ENCODE measurements at regions not wholly inside any gene's neighbourhood (a gene's known extent, or its start where the extent isn't known, plus 50 kb on each side); places are given as distances from the start of the nearest gene placed in this dataset.

GRCh38 chrX:1062351-1062750 lies 150.1 kb downstream of the CRLF2 start:
- Histone ChIP-seq H4K5ac (ENCODE audit: low read depth, low read length) (no peak overlapping the region), H3K9me1 (ENCODE audit: insufficient read depth, low read length) (no peaks in the 10 kb centered on the region), H2BK120ac (ENCODE audit: low read depth, low read length) (no peak overlapping the region), H3K27me3 (ENCODE audit: control insufficient read depth, insufficient read depth, low read length) (no peaks in the 10 kb centered on the region), H3K4me2 (ENCODE audit: low read depth, low read length) (no peak overlapping the region), H4K8ac (ENCODE audit: low read depth in 2 of 2, low read length in 2 of 2) (no peak overlapping the region), H3K9me3 (ENCODE audit: control insufficient read depth, insufficient read depth, low read length) (peaks cover 34% of the 10 kb centered on the region), H3K36me3 (ENCODE audit: control insufficient read depth, insufficient read depth, low read length) (no peaks in the 10 kb centered on the region), H2BK20ac (ENCODE audit: low read depth, low read length) (no peak overlapping the region), H3K27ac (ENCODE audit: insufficient read depth, low read length) (no peak overlapping the region), H3K4ac (ENCODE audit: low read depth, low read length) (no peak overlapping the region), H3K4me1 (ENCODE audit: control insufficient read depth, insufficient read depth, low read length) (no peaks in the 10 kb centered on the region), H3K14ac (replicated peaks; ENCODE audit: low read depth, low read length) (no peak overlapping the region), H2AFZ (replicated peaks; ENCODE audit: low read length, poor library complexity) (no peak overlapping the region), H3K79me1 (ENCODE audit: low read depth in 1 of 2, low read length in 2 of 2) (no peaks in the 10 kb centered on the region), H3K4me3 (ENCODE audit: insufficient read depth, low read depth, low read length) (no peak overlapping the region), H3K56ac (ENCODE audit: extremely low read depth, insufficient read depth, low read length) (no peak overlapping the region), H3K23ac (ENCODE audit: low read depth, low read length) (no peak overlapping the region), H2BK15ac (ENCODE audit: low read depth, low read length) (no peak overlapping the region), H2AK9ac (replicated peaks; ENCODE audit: low read depth, low read length, poor library complexity) (no peak overlapping the region), H2AK5ac (ENCODE audit: low read depth, low read length) (no peak overlapping the region), H3K9ac (ENCODE audit: low read depth, low read length) (no peak overlapping the region), H2BK5ac (ENCODE audit: low read depth, low read length, poor library complexity, severe bottlenecking) (no peak overlapping the region), H4K20me1 (ENCODE audit: insufficient read depth, low read length) (no peaks in the 10 kb centered on the region), H3K18ac (ENCODE audit: low read depth, low read length) (no peak overlapping the region), H4K91ac (ENCODE audit: insufficient read depth, low read depth, low read length) (no peak overlapping the region)
- ChIA-PET POLR2A (ENCODE audit: unreplicated experiment) (no interaction called here), CTCF (no interaction called here)
- no CpG with 5 or more reads among the region's 8 CpGs for WGBS, 2 experiments (ENCODE audit: extremely low coverage in 2 of 2, insufficient read length in 1 of 2)
- in situ Hi-C loops (cut with MboI; ENCODE audit: low sequenced_read_pairs), result no loop called here
- dilution Hi-C loops (cut with HindIII; ENCODE audit: low sequenced_read_pairs, unreplicated experiment), result no loop called here
- ATAC-seq (ENCODE audit: low read depth), result no peak
- TF ChIP-seq FOS (IDR thresholded peaks at IDR 0.05; ENCODE audit: low read depth, low read length), result no peak
- TF ChIP-seq CTCF (conservative IDR thresholded peaks at IDR 0.05; ENCODE audit: low read depth, low read length), result no peak
- TF ChIP-seq ELK1 (IDR thresholded peaks at IDR 0.05; ENCODE audit: borderline replicate concordance, low read depth, low read length), result no peak
- no peak for TF ChIP-seq MAFK (IDR thresholded peaks at IDR 0.05; ENCODE audit: low read depth, low read length)
- no peak for TF ChIP-seq RAD21 (IDR thresholded peaks at IDR 0.05; ENCODE audit: low read length)
- TF ChIP-seq POLR2A (IDR thresholded peaks at IDR 0.05; ENCODE audit: low read depth, low read length), result no peak
- no peak for TF ChIP-seq SMC3 (IDR thresholded peaks at IDR 0.05; ENCODE audit: low read depth, low read length)
- no peak for TF ChIP-seq USF2 (IDR thresholded peaks at IDR 0.05; ENCODE audit: low read depth, low read length)
- no peak for TF ChIP-seq MXI1 (IDR thresholded peaks at IDR 0.05; ENCODE audit: borderline replicate concordance, low read depth, low read length)
- TF ChIP-seq RCOR1 (IDR thresholded peaks at IDR 0.05; ENCODE audit: insufficient replicate concordance, low read length), result no peak
- no peak for TF ChIP-seq RFX5 (IDR thresholded peaks at IDR 0.05; ENCODE audit: low read depth, low read length)
- no peak for TF ChIP-seq MAZ (IDR thresholded peaks at IDR 0.05; ENCODE audit: borderline replicate concordance, low read depth, low read length)
- TF ChIP-seq CEBPB (IDR thresholded peaks at IDR 0.05; ENCODE audit: low read depth, low read length), result no peak
- no peak for TF ChIP-seq CHD1 (IDR thresholded peaks at IDR 0.05; ENCODE audit: low read depth, low read length)
- no peak for TF ChIP-seq BHLHE40 (IDR thresholded peaks at IDR 0.05; ENCODE audit: low read depth, low read length)
- no peak for TF ChIP-seq NFE2L2 (IDR thresholded peaks at IDR 0.05; ENCODE audit: low read depth, low read length)
- no peak for DNase-seq
- BruUV-seq (replicated peaks), result no TSS peak
- intact Hi-C loops (cut with micrococcal nuclease), result no loop called here
